H1 (cell line): ENCODE measurements at regions not wholly inside any gene's neighbourhood (a gene's known extent, or its start where the extent isn't known, plus 50 kb on each side); places are given as distances from the start of the nearest gene placed in this dataset.

Source experiments
- CBX5 ChIP-seq: fragments of 300-800, 300-1000 bp; sonication (generic); IDR thresholded peaks from 2 replicates; pipeline ENCODE4 v1.7.1; 2016; ENCODE audit warnings: antibody characterized with exemption, low read length, low read depth
- POLR2AphosphoS5 ChIP-seq: IDR thresholded peaks from 2 replicates; pipeline ENCODE4 v1.6.1; 2011; ENCODE audit warnings: low read depth, low read length
- RAD21 ChIP-seq, 2 experiments: IDR thresholded peaks in 1 of 2; conservative IDR thresholded peaks in 1 of 2; 2 replicates each; pipeline ENCODE4 v1.6.1; 2011; ENCODE audit warnings: low read depth in 2 of 2, low read length in 2 of 2, improper control_type of control experiment in 1 of 2, inconsistent platforms in 1 of 2, mild to moderate bottlenecking in 1 of 2, moderate library complexity in 1 of 2
- TAF7 ChIP-seq: optimal IDR thresholded peaks from 2 replicates; pipeline ENCODE3; 2011; ENCODE audit warnings: low read depth, mild to moderate bottlenecking, inconsistent platforms, low read length, moderate library complexity, borderline replicate concordance
- TCF12 ChIP-seq: IDR thresholded peaks from 2 replicates; pipeline ENCODE4 v1.6.1; 2011; ENCODE audit warnings: low read depth, mild to moderate bottlenecking, low read length
- YY1 ChIP-seq: IDR thresholded peaks from 2 replicates; pipeline ENCODE4 v1.6.1; 2011; ENCODE audit warnings: low read depth, mild to moderate bottlenecking, low read length
- TF ChIP-seq, protein P1 (sequence below): fragments of 300-600 bp; sonication (generic); IDR thresholded peaks from 2 replicates; pipeline ENCODE4 v1.7.1; 2012; ENCODE audit warnings: low read length, moderate library complexity, mild to moderate bottlenecking, inconsistent platforms; ENCODE audit not compliant: insufficient replicate concordance

DNA sequence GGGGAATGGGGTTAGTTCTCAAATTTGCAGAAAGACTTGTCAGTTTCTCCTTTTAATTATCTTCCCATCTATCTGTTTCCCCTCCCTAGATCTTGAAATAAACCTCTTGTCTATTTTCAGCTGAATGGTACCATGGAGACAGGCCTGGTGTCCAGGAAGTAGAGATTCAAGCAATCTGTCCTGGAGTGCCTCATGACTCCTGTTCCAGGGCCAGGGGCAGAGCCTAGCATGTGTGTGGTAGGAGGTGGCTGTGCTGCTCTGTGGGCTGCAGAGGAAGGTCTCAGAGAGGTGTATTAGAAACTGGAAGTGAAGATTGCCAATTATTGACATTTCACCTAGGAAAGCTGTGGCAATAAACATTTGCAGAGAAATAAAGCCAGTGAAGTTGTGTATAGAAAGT lies 175.8 kb upstream of the ATP10B start (continued):
- TF ChIP-seq, protein P1, sequence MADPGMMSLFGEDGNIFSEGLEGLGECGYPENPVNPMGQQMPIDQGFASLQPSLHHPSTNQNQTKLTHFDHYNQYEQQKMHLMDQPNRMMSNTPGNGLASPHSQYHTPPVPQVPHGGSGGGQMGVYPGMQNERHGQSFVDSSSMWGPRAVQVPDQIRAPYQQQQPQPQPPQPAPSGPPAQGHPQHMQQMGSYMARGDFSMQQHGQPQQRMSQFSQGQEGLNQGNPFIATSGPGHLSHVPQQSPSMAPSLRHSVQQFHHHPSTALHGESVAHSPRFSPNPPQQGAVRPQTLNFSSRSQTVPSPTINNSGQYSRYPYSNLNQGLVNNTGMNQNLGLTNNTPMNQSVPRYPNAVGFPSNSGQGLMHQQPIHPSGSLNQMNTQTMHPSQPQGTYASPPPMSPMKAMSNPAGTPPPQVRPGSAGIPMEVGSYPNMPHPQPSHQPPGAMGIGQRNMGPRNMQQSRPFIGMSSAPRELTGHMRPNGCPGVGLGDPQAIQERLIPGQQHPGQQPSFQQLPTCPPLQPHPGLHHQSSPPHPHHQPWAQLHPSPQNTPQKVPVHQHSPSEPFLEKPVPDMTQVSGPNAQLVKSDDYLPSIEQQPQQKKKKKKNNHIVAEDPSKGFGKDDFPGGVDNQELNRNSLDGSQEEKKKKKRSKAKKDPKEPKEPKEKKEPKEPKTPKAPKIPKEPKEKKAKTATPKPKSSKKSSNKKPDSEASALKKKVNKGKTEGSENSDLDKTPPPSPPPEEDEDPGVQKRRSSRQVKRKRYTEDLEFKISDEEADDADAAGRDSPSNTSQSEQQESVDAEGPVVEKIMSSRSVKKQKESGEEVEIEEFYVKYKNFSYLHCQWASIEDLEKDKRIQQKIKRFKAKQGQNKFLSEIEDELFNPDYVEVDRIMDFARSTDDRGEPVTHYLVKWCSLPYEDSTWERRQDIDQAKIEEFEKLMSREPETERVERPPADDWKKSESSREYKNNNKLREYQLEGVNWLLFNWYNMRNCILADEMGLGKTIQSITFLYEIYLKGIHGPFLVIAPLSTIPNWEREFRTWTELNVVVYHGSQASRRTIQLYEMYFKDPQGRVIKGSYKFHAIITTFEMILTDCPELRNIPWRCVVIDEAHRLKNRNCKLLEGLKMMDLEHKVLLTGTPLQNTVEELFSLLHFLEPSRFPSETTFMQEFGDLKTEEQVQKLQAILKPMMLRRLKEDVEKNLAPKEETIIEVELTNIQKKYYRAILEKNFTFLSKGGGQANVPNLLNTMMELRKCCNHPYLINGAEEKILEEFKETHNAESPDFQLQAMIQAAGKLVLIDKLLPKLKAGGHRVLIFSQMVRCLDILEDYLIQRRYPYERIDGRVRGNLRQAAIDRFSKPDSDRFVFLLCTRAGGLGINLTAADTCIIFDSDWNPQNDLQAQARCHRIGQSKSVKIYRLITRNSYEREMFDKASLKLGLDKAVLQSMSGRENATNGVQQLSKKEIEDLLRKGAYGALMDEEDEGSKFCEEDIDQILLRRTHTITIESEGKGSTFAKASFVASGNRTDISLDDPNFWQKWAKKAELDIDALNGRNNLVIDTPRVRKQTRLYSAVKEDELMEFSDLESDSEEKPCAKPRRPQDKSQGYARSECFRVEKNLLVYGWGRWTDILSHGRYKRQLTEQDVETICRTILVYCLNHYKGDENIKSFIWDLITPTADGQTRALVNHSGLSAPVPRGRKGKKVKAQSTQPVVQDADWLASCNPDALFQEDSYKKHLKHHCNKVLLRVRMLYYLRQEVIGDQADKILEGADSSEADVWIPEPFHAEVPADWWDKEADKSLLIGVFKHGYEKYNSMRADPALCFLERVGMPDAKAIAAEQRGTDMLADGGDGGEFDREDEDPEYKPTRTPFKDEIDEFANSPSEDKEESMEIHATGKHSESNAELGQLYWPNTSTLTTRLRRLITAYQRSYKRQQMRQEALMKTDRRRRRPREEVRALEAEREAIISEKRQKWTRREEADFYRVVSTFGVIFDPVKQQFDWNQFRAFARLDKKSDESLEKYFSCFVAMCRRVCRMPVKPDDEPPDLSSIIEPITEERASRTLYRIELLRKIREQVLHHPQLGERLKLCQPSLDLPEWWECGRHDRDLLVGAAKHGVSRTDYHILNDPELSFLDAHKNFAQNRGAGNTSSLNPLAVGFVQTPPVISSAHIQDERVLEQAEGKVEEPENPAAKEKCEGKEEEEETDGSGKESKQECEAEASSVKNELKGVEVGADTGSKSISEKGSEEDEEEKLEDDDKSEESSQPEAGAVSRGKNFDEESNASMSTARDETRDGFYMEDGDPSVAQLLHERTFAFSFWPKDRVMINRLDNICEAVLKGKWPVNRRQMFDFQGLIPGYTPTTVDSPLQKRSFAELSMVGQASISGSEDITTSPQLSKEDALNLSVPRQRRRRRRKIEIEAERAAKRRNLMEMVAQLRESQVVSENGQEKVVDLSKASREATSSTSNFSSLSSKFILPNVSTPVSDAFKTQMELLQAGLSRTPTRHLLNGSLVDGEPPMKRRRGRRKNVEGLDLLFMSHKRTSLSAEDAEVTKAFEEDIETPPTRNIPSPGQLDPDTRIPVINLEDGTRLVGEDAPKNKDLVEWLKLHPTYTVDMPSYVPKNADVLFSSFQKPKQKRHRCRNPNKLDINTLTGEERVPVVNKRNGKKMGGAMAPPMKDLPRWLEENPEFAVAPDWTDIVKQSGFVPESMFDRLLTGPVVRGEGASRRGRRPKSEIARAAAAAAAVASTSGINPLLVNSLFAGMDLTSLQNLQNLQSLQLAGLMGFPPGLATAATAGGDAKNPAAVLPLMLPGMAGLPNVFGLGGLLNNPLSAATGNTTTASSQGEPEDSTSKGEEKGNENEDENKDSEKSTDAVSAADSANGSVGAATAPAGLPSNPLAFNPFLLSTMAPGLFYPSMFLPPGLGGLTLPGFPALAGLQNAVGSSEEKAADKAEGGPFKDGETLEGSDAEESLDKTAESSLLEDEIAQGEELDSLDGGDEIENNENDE, result no peak
- no peak for TF ChIP-seq TAF7
- no peak for TF ChIP-seq YY1
- TF ChIP-seq POLR2AphosphoS5, result no peak
- no peak for TF ChIP-seq TCF12
- TF ChIP-seq RAD21 (IDR thresholded peaks at IDR 0.05 in 1 of 2, conservative IDR thresholded peaks at IDR 0.05 in 1 of 2; ENCODE audit: low read depth in 2 of 2, low read length in 2 of 2), result no peak
- TF ChIP-seq CBX5, result no peak
